Left cardiac atrium (tissue), 4 donors: ENCODE measurements at regions not wholly inside any gene's neighbourhood (a gene's known extent, or its start where the extent isn't known, plus 50 kb on each side); places are given as distances from the start of the nearest gene placed in this dataset.
"Not testable (repeated sequence)": the region's sequence is repeated elsewhere in the genome, so short reads cannot be mapped to it uniquely, and the experiment has no call there.

Source experiments
- ATAC-seq, 2 donors: fragments of 200-7000 bp; cut with Tn5 transposase; one replicate each; pipeline ENCODE4 v1.9.1; 2020; ENCODE audit warnings: mild to moderate bottlenecking in 2 of 2, moderate library complexity in 2 of 2
- DNase-seq: peaks from one replicate; pipeline ENCODE4 v3.0.0-alpha.2; 2020
- intact Hi-C, 2 donors: fragments of 100-400 bp; cut with DNase I; formaldehyde crosslinking; loops; one replicate each; pipeline versions ENCODE4 v1.14.1 to v1.15.1; 2022 to 2023
- donor health status: DM: no; HTN: yes; CAD: no.
- donor health status: DM: no; HTN: yes; CAD: no; lungs with severe emphysema.
- donor health status: DM: yes; HTN: yes; CAD: no.
- donor health status: Dilated cardiomyopathy.

- DNase-seq: no peak
- intact Hi-C loops: no loop called here
- no peak for ATAC-seq
Measured at GRCh38 chrX:139158256-139158655, 372.3 kb upstream of the F9 start.

GRCh38 chrX:139156356-139156755 lies 374.2 kb upstream of the F9 start:
- intact Hi-C loops: no loop called here
- DNase-seq: no peak
- ATAC-seq: no peak

GRCh38 chrX:139146625-139147024 lies 383.9 kb upstream of the F9 start:
- intact Hi-C loops, ATAC-seq, DNase-seq: not testable (repeated sequence)

- intact Hi-C loops: no loop called here
- no peak for DNase-seq
- no peak for ATAC-seq
Measured at GRCh38 chrX:139141370-139141769, 389.2 kb upstream of the F9 start.

- no peak for DNase-seq
- ATAC-seq: no peak
- intact Hi-C loops: no loop called here
Measured at GRCh38 chrX:139134316-139134715, 396.2 kb upstream of the F9 start.

GRCh38 chrX:139126493-139126892 lies 404.0 kb upstream of the F9 start:
- DNase-seq (no peak), ATAC-seq (no peak)
- intact Hi-C loops: no loop called here

GRCh38 chrX:139125916-139126315 lies 404.6 kb upstream of the F9 start:
- intact Hi-C loops: no loop called here
- no peak for ATAC-seq

GRCh38 chrX:139121616-139122286 lies 408.8 kb upstream of the F9 start:
- intact Hi-C loops: no loop called here

More at GRCh38 chrX:139125916-139126315, 404.6 kb upstream of the F9 start:
- no peak for DNase-seq

GRCh38 chrX:139120760-139121159 lies 409.2 kb upstream of the FGF13 start:
- ATAC-seq: no peak
- intact Hi-C loops: no loop called here
- no peak for DNase-seq

More at GRCh38 chrX:139121616-139122286, 408.8 kb upstream of the F9 start:
- no peak for ATAC-seq
- no peak for DNase-seq

- intact Hi-C loops: no loop called here
- DNase-seq (no peak), ATAC-seq (no peak)
Measured at GRCh38 chrX:139113708-139114107, 402.2 kb upstream of the FGF13 start.

- DNase-seq (no peak), ATAC-seq (no peak)
- intact Hi-C loops: no loop called here
Measured at GRCh38 chrX:139112432-139112831, 400.9 kb upstream of the FGF13 start.

GRCh38 chrX:139106069-139106468 lies 394.6 kb upstream of the FGF13 start:
- no peak for ATAC-seq
- intact Hi-C loops: no loop called here
- DNase-seq: no peak

- ATAC-seq: no peak
- no peak for DNase-seq
- intact Hi-C loops: no loop called here
Measured at GRCh38 chrX:139094671-139095592, 383.4 kb upstream of the FGF13 start.

GRCh38 chrX:139093201-139093600 lies 381.7 kb upstream of the FGF13 start:
- intact Hi-C loops: no loop called here
- no peak for ATAC-seq

GRCh38 chrX:139091878-139092277 lies 380.4 kb upstream of the FGF13 start:
- DNase-seq (no peak), ATAC-seq (no peak)
- intact Hi-C loops: no loop called here

More at GRCh38 chrX:139093201-139093600, 381.7 kb upstream of the FGF13 start:
- DNase-seq: no peak

- intact Hi-C loops: no loop called here
- ATAC-seq (no peak), DNase-seq (no peak)
Measured at GRCh38 chrX:139091066-139091465, 379.5 kb upstream of the FGF13 start.

- ATAC-seq (no peak), DNase-seq (no peak)
- intact Hi-C loops: no loop called here
Measured at GRCh38 chrX:139086246-139086645, 374.7 kb upstream of the FGF13 start.

GRCh38 chrX:139085404-139085803 lies 373.9 kb upstream of the FGF13 start:
- no peak for DNase-seq
- intact Hi-C loops: no loop called here
- no peak for ATAC-seq

GRCh38 chrX:139083191-139083590 lies 371.7 kb upstream of the FGF13 start:
- intact Hi-C loops: no loop called here
- DNase-seq (no peak), ATAC-seq (peak in 1 of 2 donors; percentile 59)

- no peak for DNase-seq
- intact Hi-C loops: no loop called here
- ATAC-seq: no peak
Measured at GRCh38 chrX:139081965-139082364, 370.4 kb upstream of the FGF13 start.

GRCh38 chrX:139079789-139080188 lies 368.3 kb upstream of the FGF13 start:
- ATAC-seq (no peak), DNase-seq (no peak)
- intact Hi-C loops: no loop called here
